Prostate gland (tissue), 2 donors: ENCODE measurements at regions not wholly inside any gene's neighbourhood (a gene's known extent, or its start where the extent isn't known, plus 50 kb on each side); places are given as distances from the start of the nearest gene placed in this dataset.

Experiments
- CTCF ChIP-seq, 4 experiments: fragments of 200-600 bp in 2 of 4; fragments of 450-650 bp in 2 of 4; sonication (generic) in 2 of 4; IDR thresholded peaks; 1 replicate in 3 of 4; 2 replicates in 1 of 4; pipeline ENCODE4 v1.5.1; 2016 to 2019; ENCODE audit warnings: antibody characterized with exemption in 4 of 4, mild to moderate bottlenecking in 2 of 4, moderate library complexity in 2 of 4
- POLR2A ChIP-seq: fragments of 450-650 bp; IDR thresholded peaks from one replicate; pipeline ENCODE4 v1.6.1; 2016; ENCODE audit warnings: antibody characterized with exemption, mild to moderate bottlenecking
- POLR2AphosphoS5 ChIP-seq: sonication (generic); formaldehyde crosslinking; IDR thresholded peaks from one replicate; pipeline ENCODE4 v1.6.1; 2017; ENCODE audit warnings: antibody characterized with exemption

GRCh38 chr5:88108490-88109279 lies 160.0 kb downstream of the TMEM161B start:
- TF ChIP-seq CTCF (IDR thresholded peaks at IDR 0.05), result no peak
- no peak for TF ChIP-seq POLR2AphosphoS5
- TF ChIP-seq POLR2A, result no peak
